ENCODE measurements at regions not wholly inside any gene's neighbourhood (a gene's known extent, or its start where the extent isn't known, plus 50 kb on each side); places are given as distances from the start of the nearest gene placed in this dataset.

GRCh38 chr1:69077633-69078032, 490.1 kb upstream of the LRRC7 start:
- H3K27ac ChIP-seq = no peak overlapping the region
- DNase-seq (ENCODE audit: low spot score in 2 of 2) = no peak
- no peak overlapping the region for H3K4me3 ChIP-seq
- intact Hi-C loops (cut with DNase I; ENCODE audit: low total_unique reads) = no loop called here
- no peaks in the 10 kb centered on the region for H3K9me3 ChIP-seq
- no peaks in the 10 kb centered on the region for H3K27me3 ChIP-seq
- no peaks in the 10 kb centered on the region for H3K4me1 ChIP-seq
- TF ChIP-seq POLR2AphosphoS5 (IDR thresholded peaks at IDR 0.05) (no peak), POLR2A (IDR thresholded peaks at IDR 0.05) (no peak), CTCF (IDR thresholded peaks at IDR 0.05) (no peak)
- H3K36me3 ChIP-seq = no peaks in the 10 kb centered on the region

- intact Hi-C loops (cut with DNase I; ENCODE audit: low total_unique reads) = no loop called here
- TF ChIP-seq POLR2AphosphoS5 (IDR thresholded peaks at IDR 0.05) (no peak), POLR2A (IDR thresholded peaks at IDR 0.05) (no peak), CTCF (IDR thresholded peaks at IDR 0.05) (no peak)
These were observed 486.1 kb upstream of the LRRC7 start for GRCh38 chr1:69081668-69082067.

GRCh38 chr1:69082312-69082711, 485.4 kb upstream of the LRRC7 start:
- no peaks in the 10 kb centered on the region for H3K9me3 ChIP-seq
- no peak overlapping the region for H3K27ac ChIP-seq
- no peak overlapping the region for H3K4me3 ChIP-seq
- H3K4me1 ChIP-seq = no peaks in the 10 kb centered on the region
- no peak for DNase-seq (ENCODE audit: low spot score in 2 of 2)
- TF ChIP-seq POLR2A (IDR thresholded peaks at IDR 0.05) (no peak), POLR2AphosphoS5 (IDR thresholded peaks at IDR 0.05) (no peak), CTCF (IDR thresholded peaks at IDR 0.05) (no peak)
- H3K36me3 ChIP-seq = no peaks in the 10 kb centered on the region
- H3K27me3 ChIP-seq = no peaks in the 10 kb centered on the region
- intact Hi-C loops (cut with DNase I; ENCODE audit: low total_unique reads) = no loop called here

More at GRCh38 chr1:69081668-69082067, 486.1 kb upstream of the LRRC7 start:
- no peaks in the 10 kb centered on the region for H3K36me3 ChIP-seq
- no peaks in the 10 kb centered on the region for H3K27me3 ChIP-seq
- no peak overlapping the region for H3K27ac ChIP-seq
- no peak overlapping the region for H3K4me3 ChIP-seq
- DNase-seq (ENCODE audit: low spot score in 2 of 2) = no peak
- no peaks in the 10 kb centered on the region for H3K9me3 ChIP-seq
- no peaks in the 10 kb centered on the region for H3K4me1 ChIP-seq

GRCh38 chr1:69086148-69086547, 481.6 kb upstream of the LRRC7 start:
- Histone ChIP-seq H3K9me3 (peaks cover 0 to 13% of the 10 kb centered on the region in 2 donors), H3K36me3 (no peaks in the 10 kb centered on the region), H3K4me1 (no peaks in the 10 kb centered on the region), H3K27me3 (no peaks in the 10 kb centered on the region), H3K4me3 (no peak overlapping the region), H3K27ac (no peak overlapping the region)
- intact Hi-C loops (cut with DNase I; ENCODE audit: low total_unique reads) = no loop called here
- no peak for DNase-seq (ENCODE audit: low spot score in 2 of 2)
- TF ChIP-seq POLR2A (IDR thresholded peaks at IDR 0.05) = no peak
- TF ChIP-seq CTCF (IDR thresholded peaks at IDR 0.05) = no peak
- TF ChIP-seq POLR2AphosphoS5 (IDR thresholded peaks at IDR 0.05) = no peak

- no peak overlapping the region for H3K4me3 ChIP-seq
- TF ChIP-seq POLR2A (IDR thresholded peaks at IDR 0.05) (no peak), CTCF (IDR thresholded peaks at IDR 0.05) (no peak), POLR2AphosphoS5 (IDR thresholded peaks at IDR 0.05) (no peak)
- no peaks in the 10 kb centered on the region for H3K27me3 ChIP-seq
- peaks cover 0 to 16% of the 10 kb centered on the region in 2 donors for H3K9me3 ChIP-seq
- DNase-seq (ENCODE audit: low spot score in 2 of 2) = no peak
- intact Hi-C loops (cut with DNase I; ENCODE audit: low total_unique reads) = no loop called here
- no peaks in the 10 kb centered on the region for H3K4me1 ChIP-seq
- no peaks in the 10 kb centered on the region for H3K36me3 ChIP-seq
- H3K27ac ChIP-seq = no peak overlapping the region
These were observed 479.2 kb upstream of the LRRC7 start for GRCh38 chr1:69088571-69088970.

Measured in breast epithelium (tissue), 4 donors.